WTC11 (cell line): ENCODE measurements at regions not wholly inside any gene's neighbourhood (a gene's known extent, or its start where the extent isn't known, plus 50 kb on each side); places are given as distances from the start of the nearest gene placed in this dataset.

Experiments
- E2F4 ChIP-seq: sonication (generic); formaldehyde crosslinking; IDR thresholded peaks from 2 replicates; pipeline ENCODE4 v1.8.1; 2022; ENCODE audit warnings: low read depth, mild to moderate bottlenecking, moderate library complexity, missing genetic modification reagents, borderline replicate concordance
- ESRRA ChIP-seq: sonication (generic); formaldehyde crosslinking; IDR thresholded peaks from 2 replicates; pipeline ENCODE4 v1.8.1; 2022; ENCODE audit warnings: mild to moderate bottlenecking, missing genetic modification reagents, borderline replicate concordance
- GRHL2 ChIP-seq: fragments of 250-450 bp; sonication (Bioruptor Pico); IDR thresholded peaks from 2 replicates; pipeline ENCODE4 v1.8.0; 2022; ENCODE audit warnings: mild to moderate bottlenecking, moderate library complexity; ENCODE audit not compliant: insufficient replicate concordance, severe bottlenecking
- MXD4 ChIP-seq: fragments of 250-450 bp; sonication (Bioruptor Pico); IDR thresholded peaks from 2 replicates; pipeline ENCODE4 v1.8.0; 2021; ENCODE audit warnings: mild to moderate bottlenecking, moderate library complexity, borderline replicate concordance
- RELA ChIP-seq: sonication (generic); formaldehyde crosslinking; IDR thresholded peaks from 2 replicates; pipeline ENCODE4 v1.8.1; 2022; ENCODE audit warnings: missing genetic modification reagents, mild to moderate bottlenecking, borderline replicate concordance
- ZNF281 ChIP-seq: sonication (generic); formaldehyde crosslinking; IDR thresholded peaks from 2 replicates; pipeline ENCODE4 v1.8.0; 2023; ENCODE audit warnings: mild to moderate bottlenecking, missing genetic modification reagents
- TF ChIP-seq, protein P1 (sequence below): fragments of 200-600 bp; IDR thresholded peaks from 2 replicates; pipeline ENCODE4 v1.8.0; 2022; ENCODE audit warnings: antibody characterized with exemption
- TF ChIP-seq, protein P2 (sequence below): sonication (generic); formaldehyde crosslinking; IDR thresholded peaks from 2 replicates; pipeline ENCODE4 v1.8.0; 2022; ENCODE audit warnings: mild to moderate bottlenecking, missing genetic modification reagents
- TF ChIP-seq, protein P3 (sequence below): sonication (generic); formaldehyde crosslinking; conservative IDR thresholded peaks from 2 replicates; pipeline ENCODE4 v1.8.1; 2023; ENCODE audit warnings: mild to moderate bottlenecking, low read depth, missing genetic modification reagents, moderate library complexity
- TF ChIP-seq, protein P4 (sequence below): sonication (generic); formaldehyde crosslinking; IDR thresholded peaks from 2 replicates; pipeline ENCODE4 v1.8.1; 2023; ENCODE audit warnings: mild to moderate bottlenecking, missing genetic modification reagents, moderate library complexity
- TF ChIP-seq, protein P5 (sequence below): sonication (generic); formaldehyde crosslinking; conservative IDR thresholded peaks from 2 replicates; pipeline ENCODE4 v1.8.1; 2022; ENCODE audit warnings: mild to moderate bottlenecking, missing genetic modification reagents

- TF ChIP-seq, protein P1, sequence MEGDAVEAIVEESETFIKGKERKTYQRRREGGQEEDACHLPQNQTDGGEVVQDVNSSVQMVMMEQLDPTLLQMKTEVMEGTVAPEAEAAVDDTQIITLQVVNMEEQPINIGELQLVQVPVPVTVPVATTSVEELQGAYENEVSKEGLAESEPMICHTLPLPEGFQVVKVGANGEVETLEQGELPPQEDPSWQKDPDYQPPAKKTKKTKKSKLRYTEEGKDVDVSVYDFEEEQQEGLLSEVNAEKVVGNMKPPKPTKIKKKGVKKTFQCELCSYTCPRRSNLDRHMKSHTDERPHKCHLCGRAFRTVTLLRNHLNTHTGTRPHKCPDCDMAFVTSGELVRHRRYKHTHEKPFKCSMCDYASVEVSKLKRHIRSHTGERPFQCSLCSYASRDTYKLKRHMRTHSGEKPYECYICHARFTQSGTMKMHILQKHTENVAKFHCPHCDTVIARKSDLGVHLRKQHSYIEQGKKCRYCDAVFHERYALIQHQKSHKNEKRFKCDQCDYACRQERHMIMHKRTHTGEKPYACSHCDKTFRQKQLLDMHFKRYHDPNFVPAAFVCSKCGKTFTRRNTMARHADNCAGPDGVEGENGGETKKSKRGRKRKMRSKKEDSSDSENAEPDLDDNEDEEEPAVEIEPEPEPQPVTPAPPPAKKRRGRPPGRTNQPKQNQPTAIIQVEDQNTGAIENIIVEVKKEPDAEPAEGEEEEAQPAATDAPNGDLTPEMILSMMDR, result no peak
- TF ChIP-seq, protein P2, sequence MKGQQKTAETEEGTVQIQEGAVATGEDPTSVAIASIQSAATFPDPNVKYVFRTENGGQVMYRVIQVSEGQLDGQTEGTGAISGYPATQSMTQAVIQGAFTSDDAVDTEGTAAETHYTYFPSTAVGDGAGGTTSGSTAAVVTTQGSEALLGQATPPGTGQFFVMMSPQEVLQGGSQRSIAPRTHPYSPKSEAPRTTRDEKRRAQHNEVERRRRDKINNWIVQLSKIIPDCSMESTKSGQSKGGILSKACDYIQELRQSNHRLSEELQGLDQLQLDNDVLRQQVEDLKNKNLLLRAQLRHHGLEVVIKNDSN (CRISPR knock-in tag), result no peak
- no peak for TF ChIP-seq RELA (CRISPR knock-in tag)
- TF ChIP-seq, protein P3, sequence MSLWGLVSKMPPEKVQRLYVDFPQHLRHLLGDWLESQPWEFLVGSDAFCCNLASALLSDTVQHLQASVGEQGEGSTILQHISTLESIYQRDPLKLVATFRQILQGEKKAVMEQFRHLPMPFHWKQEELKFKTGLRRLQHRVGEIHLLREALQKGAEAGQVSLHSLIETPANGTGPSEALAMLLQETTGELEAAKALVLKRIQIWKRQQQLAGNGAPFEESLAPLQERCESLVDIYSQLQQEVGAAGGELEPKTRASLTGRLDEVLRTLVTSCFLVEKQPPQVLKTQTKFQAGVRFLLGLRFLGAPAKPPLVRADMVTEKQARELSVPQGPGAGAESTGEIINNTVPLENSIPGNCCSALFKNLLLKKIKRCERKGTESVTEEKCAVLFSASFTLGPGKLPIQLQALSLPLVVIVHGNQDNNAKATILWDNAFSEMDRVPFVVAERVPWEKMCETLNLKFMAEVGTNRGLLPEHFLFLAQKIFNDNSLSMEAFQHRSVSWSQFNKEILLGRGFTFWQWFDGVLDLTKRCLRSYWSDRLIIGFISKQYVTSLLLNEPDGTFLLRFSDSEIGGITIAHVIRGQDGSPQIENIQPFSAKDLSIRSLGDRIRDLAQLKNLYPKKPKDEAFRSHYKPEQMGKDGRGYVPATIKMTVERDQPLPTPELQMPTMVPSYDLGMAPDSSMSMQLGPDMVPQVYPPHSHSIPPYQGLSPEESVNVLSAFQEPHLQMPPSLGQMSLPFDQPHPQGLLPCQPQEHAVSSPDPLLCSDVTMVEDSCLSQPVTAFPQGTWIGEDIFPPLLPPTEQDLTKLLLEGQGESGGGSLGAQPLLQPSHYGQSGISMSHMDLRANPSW, result no peak
- no peak for TF ChIP-seq GRHL2 (CRISPR knock-in tag)
- no peak for TF ChIP-seq ZNF281 (CRISPR knock-in tag)
- no peak for TF ChIP-seq E2F4 (CRISPR knock-in tag)
- TF ChIP-seq, protein P4, sequence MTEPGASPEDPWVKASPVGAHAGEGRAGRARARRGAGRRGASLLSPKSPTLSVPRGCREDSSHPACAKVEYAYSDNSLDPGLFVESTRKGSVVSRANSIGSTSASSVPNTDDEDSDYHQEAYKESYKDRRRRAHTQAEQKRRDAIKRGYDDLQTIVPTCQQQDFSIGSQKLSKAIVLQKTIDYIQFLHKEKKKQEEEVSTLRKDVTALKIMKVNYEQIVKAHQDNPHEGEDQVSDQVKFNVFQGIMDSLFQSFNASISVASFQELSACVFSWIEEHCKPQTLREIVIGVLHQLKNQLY, result no peak
- TF ChIP-seq ESRRA (CRISPR knock-in tag), result no peak
- TF ChIP-seq, protein P5, sequence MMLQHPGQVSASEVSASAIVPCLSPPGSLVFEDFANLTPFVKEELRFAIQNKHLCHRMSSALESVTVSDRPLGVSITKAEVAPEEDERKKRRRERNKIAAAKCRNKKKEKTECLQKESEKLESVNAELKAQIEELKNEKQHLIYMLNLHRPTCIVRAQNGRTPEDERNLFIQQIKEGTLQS, result no peak
- no peak for TF ChIP-seq MXD4
Observed at GRCh38 chr15:54839379-54839778, 357.4 kb downstream of the RSL24D1 start.
